HG03025 (cell line): ENCODE measurements at regions not wholly inside any gene's neighbourhood (a gene's known extent, or its start where the extent isn't known, plus 50 kb on each side); places are given as distances from the start of the nearest gene placed in this dataset.
"Not testable (repeated sequence)": the region's sequence is repeated elsewhere in the genome, so short reads cannot be mapped to it uniquely, and the experiment has no call there.

ENCODE experiments used
- ATAC-seq: cut with Tn5 transposase; IDR thresholded peaks from one replicate; pipeline ENCODE4 v1.9.1; 2021; ENCODE audit warnings: mild to moderate bottlenecking, moderate library complexity; ENCODE audit not compliant: unreplicated experiment, low FRiP score

DNA sequence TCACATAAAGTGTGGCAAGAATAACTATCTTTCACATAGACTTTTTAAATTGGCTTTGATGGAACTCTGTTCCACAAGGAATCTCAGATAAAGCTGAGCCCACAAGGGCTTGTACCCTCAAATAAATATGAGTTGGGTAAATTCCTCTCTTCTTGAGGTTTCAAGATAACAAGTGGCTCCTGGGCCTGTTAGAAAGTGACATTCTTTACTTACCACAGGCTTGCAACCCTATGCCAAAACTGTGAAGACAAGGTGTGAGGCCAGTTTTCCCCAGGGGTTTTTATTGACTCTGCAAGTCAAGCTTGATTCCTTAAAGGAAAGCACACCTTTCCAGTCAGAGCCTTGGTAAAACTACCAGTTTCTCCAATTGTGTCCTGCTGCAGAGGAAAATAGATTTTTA lies 664.8 kb upstream of the GJE1 start:
- no peak for ATAC-seq

DNA sequence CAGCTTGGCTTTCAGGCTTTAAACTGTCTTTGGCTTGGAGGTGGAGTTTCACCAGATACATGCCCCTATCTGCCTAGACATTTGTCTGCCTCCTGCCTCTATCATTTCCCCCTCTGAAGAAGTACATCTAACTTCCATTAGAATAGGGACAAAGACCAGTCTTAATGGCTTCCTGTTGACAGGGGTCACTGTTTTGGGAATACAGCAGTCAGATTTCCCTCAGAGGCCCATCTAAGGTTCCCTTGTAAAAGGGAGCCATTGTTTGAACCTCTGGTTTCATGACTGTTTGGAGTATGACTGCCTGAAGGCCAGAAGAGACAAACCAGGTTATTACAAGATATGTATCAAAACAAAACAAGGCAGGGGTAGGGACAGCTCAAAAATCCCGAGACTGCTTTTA lies 665.7 kb upstream of the GJE1 start:
- ATAC-seq = no peak

DNA sequence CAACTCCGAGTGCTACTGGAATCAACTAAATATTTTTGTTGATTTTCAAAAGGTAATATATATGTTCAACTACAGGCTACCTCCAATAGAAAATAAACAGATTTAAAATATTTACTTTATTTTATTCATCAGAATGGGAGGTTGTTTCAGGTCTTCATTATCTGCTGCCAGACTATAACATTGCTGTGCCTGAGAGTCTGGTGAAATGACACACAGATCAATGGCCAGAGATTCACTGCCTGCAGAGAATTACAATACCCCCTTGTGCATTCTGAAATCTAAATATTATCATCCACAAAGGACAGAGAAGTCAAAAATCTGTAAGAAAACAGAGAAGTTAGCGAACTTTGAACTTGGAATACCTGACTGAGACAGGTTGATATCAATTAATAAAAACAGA lies 667.8 kb upstream of the GJE1 start:
- no peak for ATAC-seq

DNA sequence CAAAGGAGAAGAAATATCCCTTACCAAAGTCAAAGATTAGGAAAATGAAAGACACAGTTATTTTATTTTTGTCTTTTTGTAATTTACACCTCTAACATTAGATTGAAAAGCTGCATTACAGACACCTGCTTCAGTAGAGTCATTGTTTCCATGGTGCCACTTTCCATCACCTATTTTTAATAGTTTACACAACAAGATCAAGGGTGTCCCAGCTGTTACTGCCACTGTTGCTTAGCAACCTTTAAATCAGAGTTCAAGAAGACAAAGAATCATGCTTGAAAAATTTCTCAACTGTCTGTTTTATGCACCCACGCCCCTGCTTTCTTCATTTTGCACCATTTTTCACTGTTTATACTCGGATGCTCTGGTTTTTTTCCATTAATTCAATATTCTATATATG lies 668.2 kb upstream of the GJE1 start:
- ATAC-seq = peak; percentile 79

DNA sequence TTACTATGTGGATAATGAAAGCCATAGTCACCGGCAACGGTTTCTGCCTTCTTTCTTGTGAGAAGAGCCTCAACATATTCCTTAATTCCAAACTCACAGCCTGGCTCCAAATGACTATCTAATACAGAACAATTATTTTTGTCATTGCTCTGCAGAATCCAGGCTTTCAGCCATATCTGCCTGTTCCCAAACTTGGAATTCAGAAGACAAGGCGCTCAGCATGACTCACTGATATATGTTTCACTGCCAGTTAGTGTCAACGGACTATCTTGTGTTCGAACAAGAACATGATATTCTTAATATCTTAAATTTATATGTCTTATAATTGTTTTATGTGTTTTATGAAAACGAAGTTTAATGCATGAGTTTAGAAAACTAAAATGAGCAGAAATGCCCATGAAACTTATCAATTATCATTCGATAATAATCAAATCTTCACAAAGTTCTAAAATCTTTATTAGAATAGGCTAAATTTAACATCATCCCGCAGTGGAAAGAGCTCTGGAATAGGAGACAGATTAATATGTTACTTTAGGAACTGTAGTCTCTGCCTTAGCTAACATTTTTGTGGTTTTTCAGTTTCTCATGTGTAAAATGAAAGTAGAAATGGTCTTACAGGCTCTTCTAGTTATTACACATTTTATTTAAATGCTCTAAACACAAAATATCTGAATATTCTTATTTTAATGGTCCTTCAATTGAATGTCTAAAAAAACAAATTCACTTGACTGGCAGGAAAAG lies 669.3 kb upstream of the GJE1 start:
- peak; percentile 91 for ATAC-seq

DNA sequence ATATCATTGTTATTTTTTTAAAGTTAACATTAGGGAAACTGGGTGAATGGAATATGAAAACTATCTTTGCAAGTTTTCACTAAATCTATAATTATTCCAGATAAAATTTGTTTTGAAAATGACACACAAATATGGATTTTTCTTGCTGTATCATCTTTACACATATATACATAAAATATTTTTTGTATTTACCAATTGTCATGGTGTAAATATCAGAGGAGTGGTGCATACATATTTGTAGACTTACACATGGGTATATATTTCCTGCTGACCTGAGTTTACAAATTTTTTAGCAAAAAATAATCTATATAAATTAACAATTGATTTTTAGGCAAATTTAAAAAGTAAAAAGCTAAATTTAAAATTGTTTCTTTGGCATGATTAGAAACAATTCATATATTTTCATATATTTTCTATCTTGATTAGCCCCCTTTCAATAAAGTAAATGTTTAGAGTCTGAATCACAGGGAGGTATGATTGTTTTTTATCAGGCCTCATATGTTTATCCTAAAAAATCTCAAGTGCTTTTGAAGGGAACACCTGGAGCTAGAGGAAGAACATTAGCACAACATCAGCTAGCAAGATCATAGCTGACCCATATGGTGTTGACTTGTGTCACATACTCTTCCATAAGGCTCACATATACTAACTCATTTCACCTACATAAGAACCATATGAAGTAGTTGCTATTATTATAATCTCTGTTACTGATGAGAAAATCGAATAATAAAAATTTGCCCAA lies 671.8 kb upstream of the GJE1 start:
- ATAC-seq = no peak

DNA sequence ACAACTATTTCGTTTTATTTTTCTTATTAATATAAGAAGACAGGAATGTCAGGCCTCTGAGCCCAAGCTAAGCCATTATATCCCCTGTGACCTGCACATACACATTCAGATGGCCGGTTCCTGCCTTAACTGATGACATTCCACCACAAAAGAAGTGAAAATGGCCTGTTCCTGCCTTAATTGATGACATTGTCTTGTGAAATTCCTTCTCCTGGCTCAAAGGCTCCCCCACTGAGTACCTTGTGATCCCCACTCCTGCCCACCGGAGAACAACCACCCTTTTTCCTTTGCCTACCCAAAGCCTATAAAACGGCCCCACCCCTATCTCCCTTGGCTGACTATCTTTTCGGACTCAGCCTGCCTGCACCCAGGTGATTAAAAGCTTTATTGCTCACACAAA lies 672.5 kb upstream of the GJE1 start:
- ATAC-seq = not testable (repeated sequence)

DNA sequence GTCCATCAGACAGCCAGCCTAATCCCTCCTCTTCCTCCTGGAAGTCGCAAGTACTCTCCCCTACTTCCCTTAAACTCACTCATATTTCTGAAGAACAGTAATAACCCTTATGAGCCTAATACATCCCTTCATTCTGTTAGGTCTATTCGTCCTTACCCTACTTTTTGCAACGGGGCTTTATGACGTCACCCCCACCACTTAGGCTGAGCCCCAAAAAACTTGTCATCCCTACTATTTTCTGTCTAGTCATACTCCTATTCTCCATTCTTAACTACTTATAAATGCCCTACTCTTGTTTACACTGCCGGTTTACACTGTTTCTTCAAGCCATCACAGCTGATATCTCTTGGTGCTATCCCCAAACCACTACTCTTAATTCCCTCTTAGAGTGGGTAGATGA lies 674.7 kb upstream of the GJE1 start:
- ATAC-seq = not testable (repeated sequence)

DNA sequence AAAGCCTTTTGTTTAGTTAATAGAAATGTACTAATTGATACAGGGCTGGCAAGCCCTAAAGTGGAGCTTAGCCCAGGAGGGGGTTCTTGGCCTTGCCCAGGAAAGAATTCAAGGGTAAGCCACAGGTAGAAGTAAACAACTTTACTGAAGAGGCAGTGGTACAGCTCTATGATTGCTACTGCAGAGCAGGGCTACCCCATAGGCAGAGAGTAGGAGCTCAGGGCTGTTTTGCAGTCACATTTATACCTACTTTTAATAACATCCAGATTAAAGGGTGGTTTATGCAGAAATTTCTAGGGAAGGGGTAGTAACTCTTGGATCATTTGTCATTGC lies 680.4 kb upstream of the GJE1 start:
- ATAC-seq = no peak

DNA sequence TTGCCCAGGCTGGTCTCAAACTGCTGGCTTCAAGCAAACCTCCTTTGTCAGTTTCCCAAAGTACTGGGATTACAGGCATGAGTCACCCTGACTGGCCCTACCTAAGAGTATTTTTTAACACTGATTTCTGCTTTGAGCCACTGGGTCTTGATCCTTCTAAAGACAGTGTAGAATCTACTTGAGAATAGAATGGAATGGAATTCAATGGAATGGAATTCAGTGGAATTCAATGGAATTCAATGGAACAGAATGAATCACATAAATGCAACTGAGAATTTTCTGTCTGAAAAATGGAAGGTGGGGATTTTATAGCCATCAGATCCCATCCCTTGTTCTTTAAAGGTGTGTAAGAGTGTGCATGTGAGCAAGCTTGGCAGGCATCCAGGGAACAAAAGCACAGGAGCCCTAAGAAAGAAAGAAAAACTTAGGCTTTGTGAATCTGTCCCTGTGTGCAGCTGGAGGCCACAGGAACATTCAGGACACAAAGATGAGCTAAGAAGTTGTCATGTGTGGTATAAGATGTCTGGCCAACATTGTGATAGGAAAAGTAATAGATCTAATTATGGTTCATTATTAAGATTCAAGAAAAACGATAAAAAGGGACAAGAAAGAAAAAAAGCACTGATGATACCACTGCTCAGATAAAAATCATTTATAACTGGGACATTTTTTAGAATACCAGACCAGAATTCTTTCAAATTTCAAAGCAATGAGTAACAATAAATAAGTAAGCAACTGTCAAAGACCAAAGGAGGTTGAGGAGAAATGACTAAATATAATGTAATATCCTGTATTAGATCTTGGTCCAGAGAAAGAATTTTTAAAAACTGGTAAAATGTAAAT lies 681.0 kb upstream of the GJE1 start:
- ATAC-seq = no peak

DNA sequence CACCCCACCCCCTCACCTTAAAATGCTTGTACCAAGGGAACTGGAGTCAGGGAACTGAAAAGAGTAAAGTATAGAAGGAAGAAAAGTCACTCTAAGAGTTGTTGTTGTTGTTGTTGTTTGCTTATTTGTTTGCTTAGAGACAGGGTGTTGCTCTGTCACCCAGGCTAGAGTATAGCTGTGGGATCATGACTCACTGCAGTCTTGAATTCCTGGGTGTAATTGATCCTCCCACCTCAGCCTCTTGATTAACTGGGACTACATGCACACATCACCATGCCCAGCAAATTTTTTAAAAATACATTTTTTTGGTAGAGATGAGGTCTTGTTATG lies 681.6 kb upstream of the GJE1 start:
- no peak for ATAC-seq

DNA sequence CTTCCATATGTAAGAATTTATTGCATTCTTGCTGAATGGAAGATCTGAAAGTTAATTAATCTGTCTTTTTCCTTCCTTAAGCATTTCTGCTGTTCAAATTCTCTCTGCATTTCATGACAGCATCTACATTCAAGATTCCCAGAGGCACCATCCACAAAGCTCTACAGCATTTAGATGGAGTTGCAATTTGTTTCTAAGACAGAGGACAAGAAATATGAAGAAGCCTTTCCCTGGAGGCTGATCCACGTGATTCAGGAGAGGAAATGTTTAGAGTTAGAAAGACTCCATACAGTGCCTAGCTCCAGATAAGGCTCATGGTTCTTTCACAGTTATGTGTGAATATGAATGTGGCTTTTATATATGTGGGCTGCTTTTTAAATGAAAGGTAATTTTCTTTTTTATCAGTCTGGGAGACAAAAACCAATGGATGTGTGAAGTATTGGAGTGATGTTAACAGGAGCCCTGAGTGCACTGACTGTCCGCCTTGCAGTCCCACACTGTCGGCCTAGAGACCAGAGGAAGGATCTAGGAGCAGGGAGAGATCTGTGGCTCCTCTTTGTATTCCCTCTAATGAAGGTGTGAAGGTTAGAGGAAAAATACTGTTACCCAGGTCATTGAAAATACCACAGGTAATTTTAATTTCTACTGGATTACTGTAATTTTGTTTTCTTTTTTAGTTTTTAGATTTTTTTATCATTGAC lies 686.6 kb upstream of the GJE1 start:
- no peak for ATAC-seq

DNA sequence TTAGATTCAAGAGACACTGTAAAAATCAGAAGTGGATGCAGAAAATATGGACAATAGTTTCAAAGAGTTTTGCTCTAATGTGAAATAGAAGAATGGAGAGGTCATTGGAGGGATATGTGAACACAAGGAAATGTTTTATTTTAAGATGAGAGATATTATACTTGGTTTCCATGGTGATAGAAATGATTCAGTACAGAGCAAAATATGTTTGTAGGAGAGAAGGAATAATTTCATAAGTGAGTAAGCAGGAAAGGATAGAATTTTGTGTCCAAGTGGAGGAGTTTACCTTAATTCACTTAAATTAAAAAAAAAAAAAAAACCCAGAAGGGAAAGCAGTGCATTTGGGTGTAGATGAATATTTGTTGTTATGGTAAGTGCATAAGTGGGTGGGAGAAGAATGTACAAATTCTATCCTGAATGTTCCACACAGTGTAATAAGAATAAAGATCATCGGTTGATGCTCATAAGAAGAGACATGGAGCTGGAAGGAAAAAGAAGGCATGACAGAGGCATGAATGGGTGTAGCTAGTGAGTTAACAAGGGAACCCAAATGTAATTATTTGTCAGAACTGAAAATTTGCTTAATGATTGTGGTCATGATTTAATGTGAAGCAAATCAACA lies 688.9 kb upstream of the GJE1 start:
- ATAC-seq = no peak

DNA sequence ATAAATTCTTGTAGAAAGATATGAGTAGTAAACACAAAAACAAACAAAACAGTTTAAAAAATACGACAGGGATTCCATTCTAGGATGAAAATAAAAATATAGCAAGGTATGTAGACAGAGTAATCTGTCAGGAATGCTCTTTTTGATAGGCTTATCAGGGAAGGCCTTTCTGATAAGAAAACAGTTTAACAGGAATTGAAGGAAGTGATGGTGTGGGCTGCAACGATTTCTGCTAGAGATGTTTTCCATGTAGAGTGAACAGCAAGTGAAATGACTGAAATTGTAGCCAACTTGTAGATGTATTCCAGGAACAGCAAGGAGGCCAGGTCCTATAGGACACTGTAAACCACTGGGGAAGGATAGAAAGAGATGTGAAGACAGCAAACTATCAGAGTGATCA lies 689.7 kb upstream of the GJE1 start:
- no peak for ATAC-seq

DNA sequence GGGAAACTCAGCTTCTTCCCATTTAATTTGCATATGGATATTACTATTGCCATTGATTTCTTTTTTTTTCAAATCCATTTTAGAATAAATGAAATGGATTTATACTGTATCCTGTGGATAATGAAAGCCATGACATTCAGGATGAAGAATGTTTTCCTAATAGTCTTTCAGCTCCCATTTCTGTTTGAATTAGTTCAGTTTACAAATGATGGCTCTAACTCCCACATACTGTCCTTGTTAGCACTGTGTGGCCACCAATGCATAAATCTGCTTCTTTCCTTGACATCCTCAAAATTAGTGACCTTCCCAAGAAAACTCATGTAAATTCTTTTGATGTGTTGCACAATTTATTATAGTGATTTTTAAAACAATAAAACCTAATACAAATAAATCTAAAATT lies 693.2 kb upstream of the GJE1 start:
- no peak for ATAC-seq

DNA sequence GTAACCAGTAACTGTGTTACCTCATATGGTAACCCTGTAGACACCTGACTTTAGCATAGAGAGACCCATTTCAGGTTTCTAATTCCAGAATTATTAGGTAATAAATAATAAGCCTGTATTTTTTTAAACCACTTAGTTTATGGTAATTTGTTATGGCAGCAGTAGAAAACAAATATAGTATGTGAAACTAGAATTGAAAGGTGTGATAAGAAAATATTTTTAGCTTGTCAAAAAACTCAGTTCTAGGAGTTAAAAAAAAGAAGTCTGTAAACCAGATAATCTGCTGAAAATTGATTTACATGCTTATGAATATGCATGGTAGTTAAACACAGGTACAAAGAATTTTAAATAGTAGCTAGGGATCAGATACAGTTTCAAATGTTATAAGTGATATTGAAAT lies 695.0 kb upstream of the GJE1 start:
- no peak for ATAC-seq

DNA sequence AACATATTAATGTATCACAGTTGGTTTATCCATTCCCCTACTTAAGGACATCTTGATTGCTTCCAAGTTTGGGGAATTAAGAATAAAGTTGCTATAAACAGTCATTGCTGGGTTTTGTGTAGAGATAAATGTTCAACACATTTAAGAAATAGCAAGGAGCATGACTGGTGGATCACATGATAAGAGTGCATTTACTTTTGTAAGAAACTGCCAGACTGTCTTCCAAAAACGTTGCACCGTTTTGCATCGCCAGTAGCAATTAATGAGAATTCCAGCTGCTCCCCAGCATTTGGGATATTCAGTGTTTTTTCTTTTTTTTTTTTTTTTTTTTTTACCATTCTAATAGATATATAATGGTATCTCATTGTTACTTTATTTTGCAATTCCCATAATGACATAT lies 695.7 kb upstream of the GJE1 start:
- no peak for ATAC-seq

DNA sequence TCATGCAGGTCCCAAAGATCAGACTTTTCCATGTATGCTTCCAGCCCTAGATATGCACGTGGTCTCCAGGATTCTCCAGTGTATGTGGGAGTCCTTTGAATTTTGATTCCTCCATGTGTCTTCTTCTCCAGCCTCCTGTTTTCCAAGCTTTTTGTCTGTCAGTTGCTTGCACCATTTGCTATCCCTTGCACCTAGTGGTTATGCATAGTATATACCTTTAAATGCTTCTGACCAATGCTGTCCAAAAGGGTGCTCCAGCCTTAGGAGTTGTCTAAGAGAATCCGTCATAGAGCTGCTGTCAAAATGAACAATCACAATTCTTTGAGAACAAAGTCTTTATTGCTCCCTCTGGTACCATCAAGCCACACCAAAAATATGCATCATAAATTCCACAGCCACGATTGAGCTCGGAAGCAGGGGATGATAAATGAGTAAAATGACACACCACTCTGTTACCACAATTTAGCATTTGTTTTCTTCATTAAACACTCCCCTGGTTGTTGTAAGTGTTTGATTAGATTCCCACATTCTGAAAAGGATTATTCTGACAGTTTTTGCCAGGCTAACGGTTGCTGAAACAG lies 706.2 kb upstream of the GJE1 start:
- ATAC-seq = no peak

DNA sequence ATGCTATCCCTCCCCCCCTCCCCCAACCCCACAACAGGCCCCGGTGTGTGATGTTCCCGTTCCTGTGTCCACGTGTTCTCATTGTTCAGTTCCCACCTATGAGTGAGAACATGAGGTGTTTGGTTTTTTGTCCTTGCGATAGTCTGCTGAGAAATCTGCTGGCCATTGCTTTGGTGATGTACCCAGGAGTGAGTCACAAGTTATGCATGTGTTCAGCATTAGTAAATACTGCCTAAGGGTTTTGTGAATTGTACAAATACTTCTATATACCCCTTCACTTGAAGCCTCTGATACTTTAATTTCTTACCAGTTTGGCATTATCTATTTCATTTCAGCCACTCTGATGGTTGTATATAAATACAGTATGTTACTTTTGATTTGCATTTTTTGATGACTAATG lies 711.3 kb upstream of the GJE1 start:
- no peak for ATAC-seq

DNA sequence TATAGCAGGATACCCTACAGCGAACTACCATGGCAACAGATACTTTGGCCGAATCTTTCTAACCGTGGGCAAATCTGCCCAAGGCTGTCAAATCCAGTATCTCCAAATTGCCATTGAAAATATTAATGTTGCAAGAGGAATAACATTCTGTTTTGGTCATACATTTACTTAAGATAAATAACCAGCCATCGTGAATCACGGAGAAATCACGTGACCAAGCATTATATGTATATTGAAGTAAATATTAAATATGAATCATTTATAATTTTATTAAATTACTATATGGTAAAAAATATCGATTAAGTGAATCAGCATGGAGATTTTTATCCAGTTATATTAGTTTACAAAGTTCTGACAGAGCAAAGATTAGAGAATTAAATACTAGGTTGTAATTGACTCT lies 714.6 kb upstream of the GJE1 start:
- no peak for ATAC-seq
